GM18511 (cell line): ENCODE measurements at regions not wholly inside any gene's neighbourhood (a gene's known extent, or its start where the extent isn't known, plus 50 kb on each side); places are given as distances from the start of the nearest gene placed in this dataset.

ENCODE experiments used
- ATAC-seq: cut with Tn5 transposase; IDR thresholded peaks from one replicate; pipeline ENCODE4 v1.9.1; 2021; ENCODE audit warnings: mild to moderate bottlenecking, moderate library complexity; ENCODE audit not compliant: unreplicated experiment

DNA sequence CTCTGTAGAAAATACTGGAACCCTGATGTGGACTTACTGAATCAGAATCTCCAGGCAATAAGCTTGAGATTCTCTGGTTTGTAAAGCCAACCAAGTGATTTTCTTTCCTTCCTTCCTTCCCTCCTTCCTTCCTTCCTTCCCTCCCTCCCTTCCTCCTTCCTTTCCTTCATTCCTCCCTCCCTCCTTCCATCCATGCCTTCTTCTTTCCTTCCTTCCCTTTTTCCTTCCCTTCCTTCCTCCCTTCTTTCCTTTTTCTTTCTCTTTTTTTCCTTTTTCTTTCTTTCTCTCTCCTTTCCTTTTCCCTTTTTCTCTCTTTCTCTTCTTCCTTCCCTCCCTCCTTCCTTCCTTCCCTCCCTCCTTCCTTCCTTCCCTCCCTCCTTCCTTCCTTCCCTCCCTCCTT is 450.8 kb downstream of the GRXCR1 start:
- ATAC-seq: no peak

DNA sequence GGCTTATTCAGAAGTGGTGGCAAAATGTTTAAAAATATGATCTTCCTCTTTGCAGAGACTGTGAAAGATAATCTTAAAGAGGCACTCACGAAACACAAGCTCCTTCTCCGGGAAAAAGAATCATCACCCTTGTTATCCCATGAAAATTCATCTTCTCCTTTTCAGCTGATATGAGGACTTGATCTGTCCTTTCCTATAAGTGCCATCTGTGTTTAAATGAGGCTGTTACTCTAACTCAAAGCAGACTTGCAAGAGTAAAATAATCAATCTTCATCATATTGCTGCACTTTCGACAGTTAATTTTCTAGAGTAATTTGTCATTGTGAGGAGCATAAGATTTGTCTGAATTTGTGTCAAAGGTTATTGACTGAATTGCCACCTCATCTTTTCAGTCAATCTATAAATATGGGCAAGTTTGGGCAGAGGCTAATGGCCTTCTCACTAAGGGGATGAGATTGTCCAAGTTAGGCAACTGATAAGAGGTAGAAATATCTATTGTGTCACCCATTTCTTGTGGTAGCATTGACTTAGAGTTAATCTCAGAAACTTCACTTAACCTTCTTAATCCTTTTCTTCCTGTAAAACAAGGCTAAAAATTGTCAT is 452.9 kb downstream of the GRXCR1 start:
- no peak for ATAC-seq

DNA sequence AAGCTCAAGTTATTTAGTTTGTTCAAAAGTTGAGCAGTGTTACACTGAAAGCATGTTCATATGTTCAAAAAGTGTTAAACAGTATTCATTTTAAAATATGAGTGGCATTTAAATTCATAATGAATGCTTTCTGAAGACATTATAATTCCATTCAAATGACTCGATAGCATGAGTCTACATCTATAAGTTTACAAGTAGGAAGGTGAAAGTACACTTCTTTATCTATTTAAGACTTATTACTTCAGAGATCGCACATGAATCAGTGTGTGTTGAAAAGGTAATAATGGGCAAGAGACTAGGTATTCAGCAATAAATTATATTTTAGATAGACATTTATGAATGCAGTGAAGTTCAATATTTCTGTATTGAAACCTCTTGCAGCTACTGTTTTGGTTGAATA is 456.1 kb downstream of the GRXCR1 start:
- no peak for ATAC-seq

DNA sequence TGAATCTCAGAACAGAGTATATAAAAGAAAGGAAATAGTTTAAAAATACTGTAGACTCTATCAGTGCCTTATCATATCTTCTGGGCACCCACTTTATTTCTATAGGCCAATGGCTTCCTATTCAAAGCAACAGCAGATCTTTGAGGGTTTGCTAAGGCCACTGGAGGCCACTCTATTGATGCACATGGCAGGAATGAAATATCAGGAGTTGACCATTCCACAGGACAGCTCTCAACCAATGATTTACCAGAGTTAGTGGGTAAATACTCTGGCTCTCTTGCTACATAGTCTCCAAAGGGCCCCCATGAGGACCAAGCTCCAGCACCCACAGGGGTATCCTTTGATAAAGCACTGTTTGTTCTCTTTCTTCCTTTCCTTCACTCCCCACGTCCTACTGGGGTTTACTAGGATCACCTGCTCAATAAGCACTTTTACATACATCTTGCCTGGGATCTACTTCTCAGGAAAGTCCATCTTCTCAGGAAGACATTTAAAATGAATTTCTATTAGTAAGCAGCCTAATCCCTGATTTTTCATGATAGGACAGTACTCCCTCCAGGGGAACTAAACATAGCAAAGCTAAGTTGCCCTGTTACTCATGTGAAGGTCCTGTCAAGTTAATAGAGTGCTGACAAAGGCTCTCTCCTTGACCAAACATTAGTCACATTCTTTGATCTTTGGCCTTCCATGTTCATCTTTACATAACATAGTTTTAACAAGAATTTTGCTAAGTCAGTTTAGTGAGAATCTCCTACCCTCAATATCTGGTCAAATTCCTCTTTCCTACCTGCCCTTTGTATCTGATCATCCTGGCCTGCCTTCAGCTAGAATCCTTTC is 459.7 kb downstream of the GRXCR1 start:
- ATAC-seq: no peak

DNA sequence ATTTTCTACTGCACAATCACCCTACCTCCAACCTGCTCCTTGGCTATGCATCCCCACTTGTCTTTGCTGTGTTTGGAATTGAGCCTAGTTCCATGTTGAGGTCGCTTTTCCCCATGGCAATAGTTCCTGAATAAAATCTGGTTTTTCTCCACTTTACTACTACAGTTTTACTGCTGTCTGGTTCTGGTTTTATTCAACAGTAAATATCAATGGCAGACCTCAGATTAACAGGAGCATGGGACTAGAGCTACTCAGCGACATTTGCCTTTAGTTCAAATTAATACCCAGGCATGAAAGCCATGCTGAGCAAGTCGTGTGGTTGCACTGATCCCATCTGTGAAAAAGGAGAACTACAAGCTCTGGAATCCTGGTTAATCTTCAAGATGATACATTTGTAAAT is 460.3 kb downstream of the GRXCR1 start:
- ATAC-seq: no peak

DNA sequence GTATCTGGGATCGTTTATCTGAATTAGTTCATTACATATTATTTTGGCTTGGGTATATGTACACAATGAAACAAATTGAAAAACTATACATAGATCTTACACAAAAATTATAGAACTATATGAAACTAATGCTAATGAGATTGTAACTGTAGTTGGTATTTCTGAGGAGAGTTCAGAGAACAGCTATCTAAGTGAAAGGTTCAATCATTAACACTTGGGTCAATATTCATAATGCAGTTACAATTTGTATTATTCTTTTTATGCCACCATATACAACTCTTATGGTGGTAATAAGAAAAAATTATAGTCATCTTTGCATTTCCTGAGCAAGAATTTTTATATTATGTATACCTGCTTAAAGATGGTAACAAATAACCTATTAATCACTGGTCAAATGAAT is 461.0 kb downstream of the GRXCR1 start:
- ATAC-seq: no peak

DNA sequence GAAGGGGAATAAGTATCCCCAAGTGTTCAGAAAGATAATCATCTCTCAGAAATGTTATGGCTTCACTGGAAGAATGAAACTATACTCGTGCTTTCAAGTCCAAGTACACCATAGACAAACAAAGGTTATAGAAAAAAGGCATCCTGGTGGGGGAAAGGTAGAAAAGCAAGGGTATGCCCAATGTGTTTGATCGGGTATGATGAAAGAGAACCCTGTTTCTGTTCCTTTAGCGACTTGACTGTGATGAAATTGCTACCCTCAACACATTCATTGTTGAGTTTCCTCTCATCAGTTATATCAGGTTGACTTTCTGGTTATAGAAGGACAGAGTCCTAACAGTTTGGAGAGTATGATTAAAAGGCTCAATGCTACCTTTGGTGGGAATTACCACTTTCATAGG is 464.3 kb downstream of the GRXCR1 start:
- no peak for ATAC-seq

DNA sequence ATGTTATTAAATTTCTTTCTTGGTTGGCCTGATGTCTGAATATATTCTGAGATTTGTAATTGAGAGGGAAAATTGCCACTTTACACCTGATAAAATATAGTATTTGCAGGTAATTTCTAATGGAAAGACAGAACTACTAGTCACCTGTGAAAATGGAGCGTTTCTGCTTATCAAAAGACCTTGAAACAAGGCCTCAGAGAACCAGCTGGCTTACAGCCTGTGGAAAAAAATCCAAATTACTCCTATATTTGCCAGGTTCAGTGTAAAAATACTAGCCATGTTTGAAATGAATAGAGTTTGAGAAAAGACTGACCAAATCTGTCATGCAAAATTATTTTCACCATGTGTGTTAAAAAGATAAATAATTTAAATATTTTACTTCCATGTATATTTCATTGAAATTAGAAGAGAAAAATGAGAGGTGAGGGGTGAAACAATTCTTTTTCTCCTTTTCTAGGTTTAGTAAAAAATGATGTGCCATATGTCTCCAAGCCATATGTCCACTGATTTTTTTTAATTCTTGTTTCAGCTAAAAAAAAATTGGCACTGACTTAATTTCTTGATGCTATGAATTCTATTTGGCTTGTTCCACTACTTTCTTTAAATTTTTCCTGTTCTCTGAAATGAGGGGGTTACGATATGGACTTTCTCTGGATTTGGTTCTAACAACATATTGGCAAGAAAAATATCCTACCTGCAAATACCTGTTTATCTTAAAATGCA is 464.9 kb downstream of the GRXCR1 start:
- no peak for ATAC-seq

DNA sequence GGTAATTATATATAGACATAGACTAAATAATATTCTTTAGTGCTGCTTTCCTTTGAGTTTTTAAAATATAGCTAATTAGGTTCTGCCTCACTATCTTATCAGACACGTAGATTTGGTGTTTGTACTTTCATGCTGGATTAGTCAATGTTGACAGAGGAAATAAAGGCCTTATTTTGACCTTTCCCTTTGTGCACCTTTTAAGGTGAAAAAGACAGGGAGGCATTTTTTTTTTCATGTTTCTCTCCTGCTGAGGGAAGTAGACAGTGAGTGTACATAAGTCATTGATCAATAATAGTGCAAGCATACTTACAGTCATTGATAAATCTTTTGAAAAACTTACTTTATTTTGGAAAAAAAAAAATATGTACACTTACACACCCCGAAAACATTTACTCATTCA is 467.8 kb downstream of the GRXCR1 start:
- ATAC-seq: no peak

DNA sequence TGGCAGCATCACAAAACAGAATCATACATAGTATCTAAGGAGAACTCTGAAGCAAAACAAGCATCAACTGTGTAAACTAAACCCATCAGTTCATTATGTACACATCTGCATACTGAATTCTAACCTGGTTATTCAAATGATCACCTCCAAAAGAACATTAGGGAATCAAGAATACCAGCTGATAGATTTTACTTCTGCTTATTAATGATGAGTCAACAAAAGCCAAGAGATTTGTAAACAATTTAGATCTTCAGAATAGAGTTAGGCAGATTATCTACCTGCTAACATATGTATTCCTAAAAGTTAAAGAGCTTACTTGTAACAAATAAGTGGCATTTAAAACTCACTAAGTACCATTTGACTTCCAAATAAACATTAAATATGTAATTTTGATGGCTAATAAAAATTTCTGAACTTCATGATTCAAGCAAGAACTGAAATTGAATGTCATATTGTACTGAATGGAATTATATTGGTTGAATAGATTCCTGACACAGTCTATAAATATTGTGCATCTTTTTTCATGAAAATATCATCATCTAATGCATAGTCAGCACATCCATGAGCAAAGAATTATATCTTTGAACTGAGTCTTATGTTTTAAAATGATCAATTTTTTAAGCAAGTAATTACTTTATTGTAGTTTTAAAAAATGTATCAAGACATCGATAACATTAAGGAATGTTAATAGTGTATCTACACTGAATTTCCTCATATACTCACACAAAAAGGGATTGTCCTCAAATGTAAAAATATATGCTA is 470.5 kb downstream of the GRXCR1 start:
- ATAC-seq: no peak

DNA sequence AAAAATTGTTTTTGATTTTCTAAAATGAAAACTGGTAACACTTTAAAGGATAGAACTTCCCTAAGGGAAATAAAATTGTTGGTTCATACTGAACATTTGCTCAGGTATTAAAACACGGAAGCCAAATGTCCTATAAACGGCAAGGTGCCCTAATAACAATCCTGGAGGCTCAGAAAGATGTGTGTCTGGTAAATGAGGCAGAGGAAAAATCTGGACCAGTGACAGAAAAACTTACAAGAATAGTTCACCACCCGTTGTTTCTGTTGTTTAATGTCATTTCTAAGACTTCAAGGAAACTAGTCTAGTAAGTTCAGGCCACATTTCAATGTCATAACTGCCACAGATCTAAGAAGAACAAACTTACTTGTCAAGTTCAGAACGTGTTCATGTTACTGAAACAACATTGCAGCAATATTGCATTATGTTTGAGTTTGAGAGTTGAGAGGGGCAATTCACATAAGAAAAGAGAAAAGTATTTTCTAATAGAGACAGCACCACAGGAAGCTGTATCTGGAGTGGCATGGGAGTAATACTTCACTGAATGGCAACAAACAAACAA is 476.6 kb downstream of the GRXCR1 start:
- no peak for ATAC-seq

DNA sequence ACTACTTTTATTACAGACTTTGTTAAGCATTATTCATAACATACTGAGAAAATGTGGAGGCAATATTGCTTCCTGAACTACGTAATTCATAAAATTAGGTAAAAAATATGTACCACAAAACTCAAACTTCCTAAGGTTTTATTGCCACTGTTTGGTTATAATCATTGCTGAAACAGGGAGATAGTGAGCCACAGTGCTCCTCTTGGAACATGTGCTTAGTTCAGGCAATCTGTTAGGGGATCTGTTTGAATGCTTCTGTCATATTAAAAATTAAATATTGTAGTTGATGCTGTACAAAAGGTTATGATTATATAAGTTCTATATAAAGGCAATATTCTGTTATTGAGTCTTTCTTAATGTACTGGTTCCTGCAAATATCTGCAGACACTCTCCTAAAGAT is 480.7 kb downstream of the GRXCR1 start:
- ATAC-seq: no peak

DNA sequence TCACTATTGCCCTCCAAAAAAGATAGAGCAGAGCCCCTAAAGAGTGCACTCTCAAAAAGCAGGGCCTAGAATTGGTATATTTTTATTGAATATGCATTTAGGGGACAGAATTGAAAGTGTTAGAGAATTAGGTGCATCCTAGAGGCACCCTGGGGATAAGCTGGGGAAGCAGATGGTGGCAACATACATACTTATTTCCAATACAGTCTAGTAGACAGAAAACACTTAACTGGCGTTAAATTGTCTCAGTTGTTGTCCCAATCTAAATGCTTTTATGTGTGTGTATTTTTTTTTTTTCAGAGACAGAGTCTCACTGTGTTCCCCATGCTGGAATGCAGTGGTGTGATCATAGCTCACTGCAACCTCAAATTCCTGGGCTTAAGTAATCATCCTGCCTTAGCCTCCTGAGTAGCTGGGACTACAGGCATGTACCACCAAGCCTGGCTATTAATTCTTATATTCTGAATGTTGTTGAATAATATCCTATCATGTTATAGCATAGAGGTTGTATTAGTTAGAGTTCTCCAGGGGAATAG is 481.8 kb downstream of the GRXCR1 start:
- ATAC-seq: no peak

DNA sequence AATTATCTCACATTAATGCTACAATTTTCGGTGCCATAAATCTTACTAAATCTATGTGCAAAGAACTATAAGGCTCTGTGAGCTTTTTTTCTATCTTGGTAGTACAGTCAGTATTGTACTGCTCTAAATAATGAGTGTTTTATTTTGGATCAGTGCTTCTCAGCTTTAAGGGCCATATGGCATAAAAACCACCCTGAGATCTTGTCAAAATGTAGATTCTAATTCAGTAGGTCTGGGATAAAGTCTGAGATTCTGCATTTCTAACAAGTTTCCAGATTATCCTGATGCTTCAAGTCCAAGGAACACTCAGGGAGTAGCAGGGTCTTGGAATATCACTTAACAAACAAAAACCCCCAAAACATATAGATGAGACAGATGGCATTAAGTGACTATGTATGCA is 486.5 kb downstream of the GRXCR1 start:
- no peak for ATAC-seq

DNA sequence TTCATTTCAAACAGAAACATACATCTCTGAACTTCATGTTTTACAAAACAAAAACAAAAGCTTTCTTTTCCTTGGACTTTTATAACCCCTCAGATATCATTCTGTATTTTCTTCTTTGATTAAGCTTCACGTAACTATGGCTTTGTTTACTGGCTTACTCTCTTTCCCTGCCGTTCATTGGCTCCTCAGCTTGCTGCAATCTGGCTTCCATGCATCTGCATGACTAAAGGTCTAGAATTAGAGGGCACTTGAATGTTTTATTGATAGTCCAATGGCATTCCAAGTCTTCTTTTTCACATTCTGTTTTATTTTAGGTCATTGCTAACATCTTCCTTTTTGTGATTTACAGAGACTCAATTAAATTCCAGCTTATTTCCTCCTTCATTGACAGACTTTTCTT is 487.6 kb downstream of the GRXCR1 start:
- no peak for ATAC-seq

DNA sequence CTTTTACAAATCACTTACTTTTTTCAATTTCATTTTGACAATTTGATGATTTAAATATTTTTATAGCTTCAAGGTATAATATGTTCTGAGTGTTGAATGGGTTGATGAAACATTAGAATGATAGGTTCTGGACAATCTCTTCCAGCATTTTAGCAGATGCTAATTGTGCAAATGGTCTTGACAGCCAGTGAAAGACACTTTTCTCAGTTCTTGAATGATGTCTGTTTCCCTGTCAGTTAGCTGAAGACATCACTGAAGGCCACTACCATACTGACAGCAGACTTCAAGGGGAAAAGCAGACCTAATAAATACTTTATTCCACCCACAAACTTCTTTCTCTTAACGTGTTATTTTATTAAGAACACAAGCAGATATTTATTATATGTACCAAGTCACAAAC is 498.6 kb downstream of the GRXCR1 start:
- ATAC-seq: no peak

DNA sequence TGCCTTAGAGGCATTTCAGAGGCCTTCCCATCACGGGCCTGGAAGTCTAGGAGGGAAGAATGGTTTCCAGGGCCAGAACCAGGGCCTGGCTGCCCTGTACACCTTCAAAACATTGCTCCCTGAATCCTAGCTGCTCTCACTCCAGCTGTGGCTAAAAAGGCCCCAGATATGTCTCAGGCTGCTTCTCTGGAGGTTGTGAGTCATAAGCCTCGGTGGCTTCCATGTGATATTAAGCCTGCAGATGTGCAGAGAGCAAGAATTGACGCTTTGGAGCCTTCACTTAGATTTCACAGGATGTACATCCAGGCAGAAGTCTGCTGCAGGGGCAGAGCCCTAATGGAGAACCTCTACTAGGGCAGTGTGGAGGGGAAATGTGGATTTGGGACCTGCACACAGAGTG is 502.5 kb downstream of the GRXCR1 start:
- ATAC-seq: no peak

DNA sequence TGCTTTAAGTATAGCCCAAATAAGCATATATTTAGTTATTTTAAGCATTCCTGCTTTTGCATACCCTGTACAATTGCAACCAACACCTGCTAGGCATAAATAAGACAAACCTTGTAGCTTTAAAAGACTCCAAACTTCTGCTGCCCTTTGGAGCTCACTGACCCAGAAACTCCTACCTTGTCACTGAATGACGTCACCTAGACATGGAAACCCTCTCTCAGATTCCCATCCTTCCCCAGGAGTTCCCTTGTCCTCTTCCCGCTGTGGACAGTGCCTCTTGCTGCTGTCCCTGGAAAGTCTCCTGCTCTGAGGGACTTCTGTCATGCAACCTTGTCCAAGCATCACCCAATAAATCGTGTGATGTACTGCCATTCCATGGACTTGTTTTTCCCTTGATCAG is 507.2 kb downstream of the GRXCR1 start:
- no peak for ATAC-seq

DNA sequence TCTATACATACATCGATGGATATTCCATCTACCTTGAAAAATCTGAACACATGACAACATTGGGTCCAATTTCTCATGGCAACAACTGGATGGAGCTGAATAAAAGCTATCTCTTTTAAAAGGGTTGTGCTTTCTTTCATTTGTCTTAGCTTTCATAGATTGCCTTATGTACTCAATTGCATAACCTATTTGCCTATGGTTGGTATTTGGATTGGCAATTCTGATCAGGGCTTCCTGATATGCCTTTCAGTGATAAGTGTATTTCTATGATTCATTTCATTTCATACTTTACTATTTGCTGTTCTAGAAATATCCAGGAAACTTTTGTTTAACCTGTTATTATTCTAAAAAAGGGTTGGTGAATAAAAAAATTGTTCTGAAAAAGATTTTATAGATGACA is 509.9 kb downstream of the GRXCR1 start:
- no peak for ATAC-seq

DNA sequence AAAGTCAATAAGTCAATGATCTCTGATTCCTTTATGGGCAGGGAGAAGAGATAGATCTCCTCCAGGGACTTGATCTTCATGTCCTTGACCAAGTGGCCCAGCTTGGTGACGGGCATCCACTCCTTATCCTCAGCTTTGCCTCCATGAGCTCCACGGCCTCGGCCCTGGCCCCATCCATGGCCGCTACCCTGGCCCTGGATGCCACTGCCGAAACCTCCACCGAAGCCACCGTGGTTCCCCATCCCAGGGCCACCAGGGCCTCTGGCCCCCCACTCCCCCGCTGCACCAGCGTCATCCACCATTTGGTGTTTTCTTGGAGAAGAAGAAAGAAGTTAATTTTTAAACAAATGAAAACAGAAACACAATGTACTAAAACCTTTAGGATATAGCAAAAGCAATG is 518.1 kb downstream of the GRXCR1 start:
- no peak for ATAC-seq

DNA sequence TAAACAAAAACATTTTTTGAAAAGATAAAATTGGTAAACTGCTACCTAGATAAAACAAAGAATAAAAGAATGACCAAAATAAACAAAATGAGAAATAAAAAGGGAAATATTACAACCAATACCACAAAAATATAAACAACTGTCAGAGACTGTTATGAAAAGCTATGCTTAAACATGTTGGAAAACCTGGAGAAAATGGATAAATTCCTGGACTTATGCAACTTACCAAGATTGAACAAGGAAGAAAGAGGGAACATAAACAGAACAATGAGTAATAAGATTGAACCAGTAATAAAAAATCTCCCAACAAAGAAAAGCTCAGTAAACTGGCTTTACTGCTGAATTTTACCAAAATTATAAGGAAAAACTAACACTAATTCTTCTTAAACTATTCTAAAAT is 518.7 kb downstream of the GRXCR1 start:
- no peak for ATAC-seq
